ENCODE measurements at regions not wholly inside any gene's neighbourhood (a gene's known extent, or its start where the extent isn't known, plus 50 kb on each side); places are given as distances from the start of the nearest gene placed in this dataset.
"Not testable (repeated sequence)": the region's sequence is repeated elsewhere in the genome, so short reads cannot be mapped to it uniquely, and the experiment has no call there.

GRCh38 chr20:12211361-12211760 lies 293.7 kb downstream of the BTBD3 start:
- DNase-seq = no peak

DNA sequence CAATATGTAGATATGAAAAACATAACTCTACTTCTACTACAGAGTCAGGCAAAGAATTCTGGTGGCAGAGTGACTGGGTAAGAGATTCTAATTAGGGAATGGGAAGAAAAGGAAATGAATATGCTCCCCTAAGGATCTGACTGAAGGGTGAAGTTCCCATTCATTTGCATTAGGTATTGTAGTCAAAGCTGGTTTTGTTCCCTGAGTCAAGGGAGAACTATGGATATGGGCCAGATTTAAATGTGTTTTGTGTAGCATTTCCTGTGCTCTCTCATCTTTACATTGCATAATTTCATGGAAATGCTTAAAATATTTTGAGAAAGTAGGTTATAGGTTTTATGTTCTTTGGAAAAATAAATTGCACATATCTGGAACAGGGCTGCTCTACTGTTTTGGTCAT lies 299.7 kb downstream of the BTBD3 start:
- DNase-seq = no peak

DNA sequence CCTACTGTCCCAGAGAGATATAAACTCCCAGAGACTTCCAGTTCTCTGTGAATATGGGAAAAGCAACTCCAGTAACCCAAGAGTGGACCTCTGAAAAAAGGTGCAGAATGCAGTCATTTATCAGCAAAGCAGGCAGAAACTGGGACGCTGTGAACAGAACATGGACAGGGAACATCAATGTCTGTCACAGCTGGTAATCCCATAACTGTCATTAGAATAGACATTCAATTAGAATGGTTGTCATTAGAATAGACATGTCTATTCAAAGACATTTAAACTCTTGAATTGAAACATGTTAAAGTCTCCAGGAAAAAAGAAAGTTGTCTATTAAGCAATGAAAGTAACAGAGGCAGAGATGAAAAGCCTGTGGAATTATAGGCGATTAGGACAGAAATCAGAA lies 302.1 kb downstream of the BTBD3 start:
- no peak for DNase-seq

DNA sequence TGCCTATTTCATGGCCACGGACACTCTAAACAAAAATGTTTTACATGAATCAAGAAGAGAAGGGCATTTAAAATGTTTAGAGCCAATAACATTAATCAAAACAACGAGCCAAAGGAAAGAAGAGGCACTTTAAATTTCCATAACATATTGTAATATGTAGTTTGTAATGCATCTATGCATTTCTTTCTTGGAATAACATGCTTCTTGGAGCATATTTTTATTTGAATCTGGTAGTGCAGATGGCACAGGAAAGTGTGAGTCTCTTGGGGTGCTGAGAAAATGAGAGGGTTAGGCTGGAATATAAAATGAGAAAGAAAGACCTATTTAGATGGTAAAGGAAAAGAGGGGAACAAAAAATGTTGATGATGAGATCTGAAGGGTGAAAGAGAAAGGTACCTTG lies 305.4 kb downstream of the BTBD3 start:
- DNase-seq = no peak

DNA sequence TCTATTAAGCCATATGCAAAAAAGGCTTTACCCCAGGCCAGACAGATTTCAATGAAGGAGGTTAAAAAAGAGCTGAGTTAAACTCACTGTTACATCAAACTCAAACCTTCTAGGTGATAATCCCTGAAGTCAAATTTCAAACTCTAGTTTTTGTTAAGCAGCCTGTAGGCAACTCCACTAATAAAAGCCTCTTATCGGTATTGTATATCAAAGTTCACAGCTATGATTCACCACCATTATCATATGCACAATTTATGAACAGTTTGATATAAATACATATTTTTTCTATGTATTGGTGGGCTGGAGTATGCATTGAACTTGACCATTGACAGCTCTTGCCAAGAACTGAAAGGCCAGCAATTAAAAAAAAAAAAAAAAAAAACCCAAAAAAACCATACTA lies 308.2 kb downstream of the BTBD3 start:
- DNase-seq = no peak

- DNase-seq = no peak
Measured at GRCh38 chr20:12229891-12230290, 312.2 kb downstream of the BTBD3 start.

GRCh38 chr20:12237772-12238171 lies 320.1 kb downstream of the BTBD3 start:
- no peak for DNase-seq

GRCh38 chr20:12241065-12241464 lies 323.4 kb downstream of the BTBD3 start:
- no peak for DNase-seq

DNA sequence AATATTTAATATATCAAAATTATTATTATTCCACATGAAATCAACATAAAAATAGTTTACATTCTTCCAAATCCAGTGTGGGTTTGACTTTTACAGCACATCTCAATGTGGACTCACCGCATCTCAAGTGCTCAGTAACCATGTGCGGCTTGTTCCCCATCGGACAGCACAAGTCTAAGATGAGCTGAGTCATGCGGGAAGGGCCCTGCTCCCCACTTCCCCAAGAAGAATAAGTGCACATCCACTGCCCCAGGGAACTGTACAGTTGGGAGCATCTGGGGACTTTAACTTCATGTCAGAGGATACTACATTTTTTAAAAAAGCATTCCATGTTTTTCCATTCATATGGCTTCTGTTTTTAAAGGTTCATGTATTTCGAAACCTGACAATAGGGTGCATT lies 325.6 kb downstream of the BTBD3 start:
- no peak for DNase-seq

DNA sequence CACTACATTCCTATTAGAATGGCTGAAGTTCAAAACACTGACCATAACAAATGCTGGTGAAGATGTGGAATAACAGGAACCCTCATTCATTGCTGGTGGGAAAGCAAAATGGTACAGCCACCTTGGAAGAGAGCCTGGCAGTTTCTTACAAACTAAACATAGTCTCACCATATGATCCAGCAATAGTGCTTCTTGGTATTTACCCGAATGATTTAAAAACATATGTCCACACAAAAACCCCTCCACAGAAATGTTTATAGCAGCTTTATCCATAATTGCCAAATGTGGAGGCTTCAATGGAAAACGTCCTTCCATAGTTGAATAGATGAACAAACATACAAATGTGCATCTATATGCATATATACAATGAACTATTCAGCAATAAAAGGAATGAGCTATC lies 330.8 kb downstream of the BTBD3 start:
- no peak for DNase-seq

- not testable (repeated sequence) for DNase-seq
Measured at GRCh38 chr20:12250661-12251060, 333.0 kb downstream of the BTBD3 start.

DNA sequence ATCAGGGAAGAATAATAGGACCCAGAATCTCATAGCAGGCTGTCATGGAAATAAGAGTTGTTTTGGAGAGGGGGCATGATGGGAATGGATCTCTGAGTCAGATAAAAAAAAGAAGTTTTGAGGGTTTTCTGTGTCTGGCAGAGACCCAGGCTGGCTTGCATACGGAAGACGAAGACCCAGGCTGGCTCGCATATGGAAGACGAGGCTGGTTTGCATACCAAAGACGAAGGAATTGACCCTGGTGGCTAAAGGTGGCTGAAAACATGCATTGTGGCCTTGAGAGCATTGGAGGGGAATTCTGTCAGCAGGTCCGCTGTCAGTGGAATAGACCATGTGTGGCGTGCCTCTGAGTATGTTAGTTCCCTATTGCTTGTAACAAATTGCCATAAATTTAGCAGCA lies 335.1 kb downstream of the BTBD3 start:
- no peak for DNase-seq

DNA sequence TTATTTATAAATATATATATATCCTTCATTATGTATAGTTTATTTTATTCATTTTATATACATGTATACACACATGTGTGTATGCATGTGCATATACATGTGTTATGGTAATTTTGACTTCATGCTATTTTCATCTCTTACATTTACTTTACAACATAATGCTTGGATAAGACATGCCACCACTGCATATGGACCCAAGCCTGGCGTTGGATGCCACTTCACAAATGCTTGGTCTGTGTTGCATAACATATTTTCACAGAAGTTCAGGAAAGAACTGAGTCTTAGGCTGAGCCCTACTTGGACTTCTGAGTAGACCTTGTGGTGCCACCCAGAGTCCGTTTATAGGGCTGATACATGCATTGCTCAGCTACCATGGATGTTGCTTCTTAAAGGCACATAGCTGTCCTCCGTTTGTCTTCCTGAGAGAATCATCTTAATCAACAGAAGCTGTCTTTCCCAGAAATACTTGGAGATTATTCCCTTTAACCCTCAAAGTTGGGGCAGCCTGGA lies 337.8 kb downstream of the BTBD3 start:
- DNase-seq = no peak

- DNase-seq = no peak
Measured at GRCh38 chr20:12256806-12257205, 339.1 kb downstream of the BTBD3 start.

DNA sequence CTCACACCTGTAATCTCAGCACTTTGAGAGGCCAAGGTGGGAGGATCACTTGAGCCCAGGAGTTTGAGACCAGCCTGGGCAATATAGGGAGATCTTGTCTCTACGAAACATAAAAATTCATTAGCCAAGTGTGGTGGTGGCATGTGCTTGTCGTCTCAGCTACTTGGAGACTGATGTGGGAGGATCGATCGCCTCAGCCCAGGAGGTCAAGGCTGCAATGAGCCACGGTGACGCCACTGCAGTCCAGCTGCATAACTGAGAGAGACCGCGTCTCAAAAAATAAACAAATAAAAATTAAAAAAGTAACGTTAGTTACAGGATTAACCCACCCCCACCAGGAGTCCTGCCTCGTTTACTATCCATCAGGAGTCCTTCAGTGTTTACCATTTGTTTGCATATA lies 345.1 kb downstream of the BTBD3 start:
- no peak for DNase-seq

GRCh38 chr20:12264711-12265110 lies 347.0 kb downstream of the BTBD3 start:
- DNase-seq = no peak

- no peak for DNase-seq
Measured at GRCh38 chr20:12265662-12266061, 348.0 kb downstream of the BTBD3 start.

GRCh38 chr20:12269579-12269978 lies 351.9 kb downstream of the BTBD3 start:
- DNase-seq = no peak

DNA sequence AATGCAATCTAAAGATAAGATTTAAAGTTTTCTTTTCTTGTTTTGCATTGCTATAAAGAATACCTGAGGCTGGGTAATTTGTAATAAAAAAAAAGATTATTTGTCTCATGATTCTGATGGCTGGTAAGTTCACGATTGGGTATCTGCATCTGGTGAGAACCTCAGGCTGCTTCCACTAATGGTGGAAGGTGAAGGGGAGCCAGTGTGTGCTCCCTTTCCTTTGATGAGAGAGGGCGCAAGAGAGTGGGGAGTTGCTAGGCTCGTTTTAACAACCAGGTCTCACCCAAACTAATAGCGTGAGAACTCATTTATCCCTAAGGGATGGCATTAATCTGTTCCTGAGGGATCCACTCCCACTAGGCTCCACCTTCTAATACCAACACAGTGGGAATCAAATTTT lies 353.2 kb downstream of the BTBD3 start:
- DNase-seq = no peak

DNA sequence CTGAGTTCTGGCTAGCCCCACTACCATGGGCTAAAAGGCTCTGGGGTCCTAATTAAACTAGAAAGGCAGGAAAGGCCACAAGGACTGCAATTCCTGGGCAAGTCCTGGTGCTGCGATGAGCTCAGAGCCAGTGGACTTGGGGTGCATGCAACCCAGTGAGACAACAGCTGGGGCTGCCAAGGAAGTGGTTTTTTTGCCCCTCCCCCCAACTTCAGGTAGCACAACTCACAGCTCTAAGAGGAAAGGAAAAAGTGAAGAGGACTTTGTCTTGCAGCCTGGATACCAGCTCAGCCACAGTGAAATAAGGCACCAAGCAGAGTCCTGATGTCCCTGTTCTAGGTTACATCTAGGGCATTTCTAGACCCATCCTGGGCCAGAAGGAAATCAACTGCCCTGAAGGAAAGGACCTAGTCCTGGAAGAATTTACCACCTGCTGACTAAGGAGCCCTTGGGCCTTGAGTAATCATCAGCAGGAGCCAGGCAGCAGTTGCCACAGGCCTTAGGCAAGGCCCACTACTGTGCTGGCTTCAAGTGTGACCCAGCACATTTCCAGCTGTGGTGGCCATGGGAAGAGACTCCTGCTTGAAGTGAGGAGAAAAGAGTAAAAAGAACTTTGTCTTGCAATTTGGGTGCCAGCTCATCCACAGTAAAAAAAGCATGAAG lies 358.4 kb downstream of the BTBD3 start:
- no peak for DNase-seq

GRCh38 chr20:12287575-12287974 lies 369.9 kb downstream of the BTBD3 start:
- no peak for DNase-seq

GRCh38 chr20:12289465-12289864 lies 371.8 kb downstream of the BTBD3 start:
- DNase-seq = no peak

- DNase-seq = no peak
Measured at GRCh38 chr20:12291386-12291785, 373.7 kb downstream of the BTBD3 start.

- no peak for DNase-seq
Measured at GRCh38 chr20:12293900-12294299, 376.2 kb downstream of the BTBD3 start.

DNA sequence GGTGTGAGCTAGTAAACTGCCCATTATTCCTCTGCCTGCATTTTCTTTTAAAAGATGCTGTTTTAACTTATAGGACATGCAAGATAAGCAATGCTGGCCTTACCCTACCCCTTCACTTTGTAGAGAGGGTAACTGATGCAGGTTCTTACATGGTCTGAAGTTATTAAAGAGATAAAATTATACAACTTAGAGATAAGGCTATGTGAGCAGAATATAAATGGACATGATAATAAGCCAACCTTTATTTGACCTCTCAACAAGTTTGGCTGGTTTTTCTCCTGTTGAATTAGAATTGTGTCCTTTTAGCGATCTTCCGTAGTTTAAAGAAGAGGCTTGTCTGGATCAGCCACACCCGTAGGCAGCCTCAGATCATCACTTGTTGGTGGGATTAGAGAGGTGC lies 377.0 kb downstream of the BTBD3 start:
- no peak for DNase-seq
